HG02610 (cell line): ENCODE measurements at regions not wholly inside any gene's neighbourhood (a gene's known extent, or its start where the extent isn't known, plus 50 kb on each side); places are given as distances from the start of the nearest gene placed in this dataset.

ENCODE experiments used
- ATAC-seq: cut with Tn5 transposase; IDR thresholded peaks from one replicate; pipeline ENCODE4 v1.9.1; 2021; ENCODE audit warnings: mild to moderate bottlenecking, moderate library complexity; ENCODE audit not compliant: unreplicated experiment

DNA sequence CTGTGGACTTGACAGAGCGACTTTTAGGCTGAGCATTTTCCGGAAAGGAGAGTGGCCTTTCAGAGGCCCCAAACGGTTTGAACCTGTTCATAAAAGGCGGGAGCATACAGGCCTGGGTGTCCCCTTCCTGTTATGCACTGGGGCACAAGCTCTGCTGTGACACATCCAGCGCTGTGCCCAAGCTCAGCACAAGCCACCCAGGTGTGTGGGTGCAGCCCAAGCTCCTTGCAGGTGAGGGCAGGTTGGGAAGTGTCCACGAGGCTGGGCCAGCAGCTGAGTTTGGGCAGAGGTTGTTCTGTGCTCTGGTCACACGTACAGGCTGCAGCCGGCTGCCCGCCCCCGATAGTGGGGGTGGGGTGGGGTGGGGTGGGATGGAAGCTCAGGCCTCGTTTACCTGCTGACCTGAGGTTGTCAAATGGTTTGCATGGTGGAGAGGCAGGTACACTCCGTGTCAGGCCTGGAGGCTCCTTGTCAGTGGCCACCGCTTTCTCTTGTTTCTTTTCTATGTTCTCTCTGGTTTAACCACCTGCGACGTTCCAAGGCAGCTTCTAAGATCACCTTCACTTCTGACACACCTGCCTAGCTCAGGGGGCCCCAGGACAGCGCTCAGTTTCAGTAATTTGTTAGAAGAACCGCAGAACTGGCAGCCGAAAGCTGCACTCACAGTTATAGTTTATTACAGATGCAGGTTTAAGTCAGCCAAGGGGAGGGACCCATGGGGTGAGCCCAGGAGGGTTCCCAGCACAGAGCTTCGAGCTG is 194.7 kb upstream of the CIBAR2 start:
- ATAC-seq: no peak

DNA sequence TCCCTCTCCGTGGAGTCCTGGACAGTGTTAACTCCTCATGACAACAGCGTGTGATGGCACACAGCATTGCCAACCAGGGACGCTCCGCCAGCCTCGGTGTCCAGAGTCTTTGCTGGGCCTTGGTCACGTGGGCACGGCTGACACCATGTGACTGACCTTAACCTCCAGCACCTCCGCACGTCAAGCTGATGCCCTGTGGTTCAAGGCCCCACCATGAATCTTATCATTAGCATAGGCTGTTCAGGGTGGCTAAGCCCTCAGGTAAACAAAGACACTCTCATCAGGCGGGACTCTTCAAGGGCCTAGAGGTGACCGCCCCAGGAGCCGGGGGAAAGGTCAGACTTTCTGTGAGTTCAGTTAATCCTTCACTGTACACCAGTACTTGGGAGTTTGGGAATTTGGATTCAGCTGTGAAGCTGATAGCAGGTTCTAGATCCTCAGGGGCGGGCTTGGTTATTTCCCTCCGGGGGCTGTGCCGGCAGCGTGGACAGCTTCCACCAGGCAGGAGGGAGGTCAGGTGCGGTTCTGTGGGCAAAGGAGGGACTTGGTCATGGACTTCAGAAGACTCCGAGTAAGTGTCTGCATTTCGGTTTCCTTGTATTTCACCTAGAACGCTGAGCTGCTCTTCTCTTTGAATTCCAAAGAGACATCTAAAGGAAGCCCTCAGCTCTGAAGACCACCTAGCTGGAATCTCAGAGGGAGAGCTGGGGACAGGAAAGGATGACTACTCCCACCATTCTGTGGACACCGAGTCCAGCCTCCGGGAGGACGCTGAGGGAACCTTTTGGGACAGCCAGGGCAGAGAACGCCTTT is 195.5 kb upstream of the CIBAR2 start:
- no peak for ATAC-seq

DNA sequence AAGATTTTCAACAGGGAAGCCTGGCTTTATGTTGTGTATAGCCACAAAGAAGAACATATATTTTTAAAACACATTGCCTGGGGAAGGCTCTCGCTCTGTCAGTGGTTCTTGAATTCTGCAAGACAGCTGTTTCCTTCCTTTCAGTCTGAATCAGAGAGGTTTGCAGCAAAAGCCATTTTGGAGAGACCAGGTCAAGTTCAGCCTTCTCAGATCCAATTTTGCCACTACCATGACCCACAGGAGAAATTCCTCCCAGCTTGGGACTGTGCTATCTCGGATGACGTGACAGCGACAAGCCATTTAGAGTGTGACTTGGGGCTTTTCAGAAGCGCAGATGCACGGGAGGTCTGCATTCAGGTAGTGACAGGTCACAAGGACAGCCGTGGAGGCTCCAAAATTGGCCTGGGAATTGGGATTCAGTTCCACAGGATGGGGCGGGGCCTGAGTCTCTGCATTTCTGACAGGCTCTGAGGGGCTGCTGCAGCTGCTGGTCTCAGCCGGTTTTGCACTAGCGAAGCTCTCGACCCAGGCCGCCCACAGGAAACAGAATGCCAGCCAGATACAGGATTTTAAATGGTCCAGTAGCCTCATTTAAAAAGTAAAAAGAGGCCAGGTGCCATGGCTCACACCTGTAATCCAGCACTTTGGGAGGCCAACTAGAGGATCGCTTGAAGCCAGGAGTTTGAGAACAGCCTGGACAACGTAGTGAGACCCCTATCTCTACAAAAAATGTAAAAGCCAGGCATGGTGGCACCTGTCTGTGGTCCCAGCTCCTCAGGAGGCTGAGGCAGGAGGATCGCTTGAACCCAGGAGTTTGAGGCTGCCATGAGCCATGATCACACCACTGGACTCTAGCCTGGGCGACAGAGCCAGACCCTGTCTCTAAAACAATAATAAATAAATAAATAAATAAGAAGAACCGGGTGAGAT is 196.6 kb upstream of the CIBAR2 start:
- ATAC-seq: no peak

DNA sequence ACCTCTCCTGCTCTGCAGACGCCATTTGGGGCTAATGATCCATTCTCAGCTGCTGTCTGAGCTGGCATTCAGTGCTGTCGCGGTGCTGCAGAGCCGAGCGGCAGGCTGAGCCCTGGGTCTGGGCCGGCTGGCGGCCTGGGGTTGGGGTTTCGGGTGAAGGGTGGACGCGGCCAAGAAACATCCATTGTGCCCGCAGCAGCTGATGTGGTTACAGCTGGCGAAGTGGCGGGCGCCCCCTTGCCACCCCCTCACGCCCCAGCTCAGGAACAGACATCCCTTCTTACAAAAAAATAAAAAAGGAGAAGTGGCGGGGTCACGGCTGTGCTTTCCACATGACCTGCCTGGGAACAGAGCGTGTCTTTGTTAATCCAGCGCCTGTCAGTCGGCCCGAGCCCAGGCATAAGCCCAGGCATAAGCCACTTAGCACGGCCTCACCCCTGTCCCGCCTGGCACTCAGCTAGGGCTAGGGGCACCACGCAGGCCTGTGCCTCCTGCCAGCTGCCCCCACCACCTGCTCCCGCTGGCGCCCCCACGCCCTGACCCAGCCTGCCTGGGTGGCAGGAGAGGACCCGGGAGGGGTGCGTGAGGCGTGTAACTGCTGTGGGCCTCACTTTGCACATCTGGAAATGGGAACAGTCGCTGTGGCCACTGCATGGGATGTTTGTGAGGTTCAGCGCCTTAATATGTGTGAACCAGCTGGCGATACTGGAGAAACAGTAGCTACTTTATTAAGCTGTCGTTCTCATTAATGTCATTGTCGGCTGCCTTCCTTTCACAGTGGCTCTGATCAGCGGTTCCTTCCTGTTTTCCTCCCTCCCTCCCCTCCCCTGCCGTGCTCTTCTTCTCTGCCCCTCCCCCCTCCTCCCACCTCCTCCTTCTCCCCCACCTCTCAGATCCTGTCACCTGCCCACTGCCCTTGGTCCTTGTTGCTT is 197.7 kb upstream of the CIBAR2 start:
- ATAC-seq: no peak

DNA sequence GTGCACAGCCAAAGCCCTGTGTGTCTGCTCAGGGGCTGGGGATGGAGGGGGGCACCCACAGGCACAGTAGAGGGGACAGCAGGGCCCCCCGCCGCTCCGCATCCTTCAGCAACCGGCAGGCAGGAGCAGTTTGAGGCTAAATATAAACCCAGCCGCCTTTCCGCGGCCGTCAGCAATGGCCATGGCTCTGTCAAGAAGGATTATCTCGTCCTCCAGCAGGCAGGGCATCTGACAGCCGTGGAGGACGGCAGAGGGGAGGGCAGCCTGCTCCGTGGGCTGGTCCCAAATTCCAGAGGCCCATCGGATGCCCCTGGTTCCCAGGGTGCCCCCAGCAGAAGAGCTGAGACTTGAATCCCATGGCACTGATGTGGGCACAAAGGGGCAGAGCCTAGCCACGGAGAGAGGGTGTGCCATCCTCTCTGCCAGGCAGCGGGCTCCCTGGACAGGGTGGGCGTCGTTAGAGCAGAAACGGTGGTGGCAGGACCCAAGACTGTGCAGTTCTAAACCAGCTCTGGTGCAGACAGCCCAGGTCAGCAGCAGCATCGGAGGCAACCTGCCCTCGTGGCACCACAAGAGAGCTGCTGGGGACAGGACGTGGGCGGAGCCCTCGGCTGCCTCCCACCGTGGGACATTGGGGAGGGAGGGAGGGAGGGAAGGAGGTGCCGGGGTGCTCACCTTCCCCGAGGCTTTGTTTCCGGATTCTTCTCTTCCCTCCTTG is 198.8 kb upstream of the CIBAR2 start:
- ATAC-seq: no peak

DNA sequence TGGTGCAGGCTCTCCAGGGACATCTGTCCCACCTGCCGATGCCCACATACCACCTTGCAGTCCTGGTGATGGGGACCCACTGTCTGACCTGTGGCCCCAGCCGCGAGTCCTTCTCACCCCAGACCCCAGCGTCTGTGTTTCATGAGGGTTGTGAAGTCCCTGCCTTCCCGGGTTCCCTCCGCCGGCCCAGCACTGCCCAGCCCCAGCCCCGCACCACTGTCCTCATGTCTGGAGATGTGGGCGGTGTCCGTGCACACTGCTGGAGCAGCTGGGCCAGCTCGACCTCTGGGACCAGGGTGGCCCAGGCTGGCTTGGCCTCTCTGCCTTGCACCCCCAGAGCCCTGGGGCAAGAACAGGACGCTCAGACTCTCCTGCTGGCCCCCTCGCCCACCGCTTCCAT is 199.5 kb upstream of the CIBAR2 start:
- ATAC-seq: no peak

DNA sequence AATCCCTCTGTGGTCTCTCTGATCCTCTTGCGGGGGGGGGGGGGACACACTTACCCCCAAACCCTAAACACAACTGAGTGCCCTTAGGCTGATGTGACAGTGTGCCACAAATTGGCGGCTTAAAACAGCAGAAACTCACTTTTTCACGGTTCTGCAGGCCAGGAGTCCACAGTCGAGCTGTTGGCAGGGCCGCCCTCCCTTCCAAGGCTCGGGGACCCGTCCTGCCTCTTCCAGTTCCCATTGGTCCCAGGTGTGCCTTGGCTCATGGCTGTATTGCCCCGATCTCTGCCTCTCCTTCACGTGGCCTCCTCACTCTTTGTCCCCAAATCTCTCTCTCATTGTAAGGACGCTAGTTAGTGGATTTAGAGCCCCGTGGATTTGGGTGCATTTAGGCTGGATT is 199.9 kb upstream of the CIBAR2 start:
- no peak for ATAC-seq

DNA sequence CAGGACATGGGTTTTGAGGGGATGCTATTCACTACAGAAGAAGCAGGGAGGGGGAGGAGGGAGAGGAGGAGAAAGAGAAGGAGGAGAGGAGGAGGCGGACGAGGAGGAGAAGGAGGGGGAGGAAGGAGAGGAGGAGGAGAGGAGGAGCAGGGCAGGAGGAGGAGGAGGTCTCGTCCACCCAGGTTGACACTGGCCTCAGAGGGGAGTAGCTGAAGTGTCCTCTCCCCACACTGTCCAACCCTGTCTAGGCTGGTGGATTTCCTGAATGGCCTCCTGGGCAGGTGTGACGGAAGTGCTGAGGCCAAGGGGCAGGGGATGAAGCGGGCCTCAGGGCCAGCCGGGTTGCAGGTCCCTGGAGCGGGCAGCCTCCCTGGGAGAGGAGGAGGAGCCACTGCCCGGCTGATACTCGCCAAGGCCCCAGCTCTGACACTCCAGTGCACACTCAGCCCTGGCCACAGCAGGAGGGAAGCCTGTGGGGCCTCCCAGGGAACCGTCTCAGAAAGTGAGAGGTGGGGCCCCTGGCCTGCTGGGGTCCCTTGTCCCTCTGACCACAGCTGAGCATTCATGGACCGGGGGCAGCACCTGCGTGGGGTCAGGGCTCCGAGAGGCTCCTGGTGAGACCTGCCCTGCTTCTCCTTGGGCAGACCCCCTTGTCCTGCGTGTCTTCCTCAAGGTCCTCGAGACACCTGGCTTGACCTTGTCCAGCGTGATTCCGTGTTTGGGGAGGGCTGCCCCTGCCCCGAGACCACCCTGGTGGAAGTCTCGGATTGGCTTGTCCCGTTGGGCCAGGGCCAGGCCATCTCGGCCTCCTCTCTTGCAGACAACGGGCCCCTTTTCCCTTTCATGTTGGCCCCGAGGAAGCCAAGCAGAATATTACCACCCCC is 200.6 kb upstream of the CIBAR2 start:
- ATAC-seq: no peak

DNA sequence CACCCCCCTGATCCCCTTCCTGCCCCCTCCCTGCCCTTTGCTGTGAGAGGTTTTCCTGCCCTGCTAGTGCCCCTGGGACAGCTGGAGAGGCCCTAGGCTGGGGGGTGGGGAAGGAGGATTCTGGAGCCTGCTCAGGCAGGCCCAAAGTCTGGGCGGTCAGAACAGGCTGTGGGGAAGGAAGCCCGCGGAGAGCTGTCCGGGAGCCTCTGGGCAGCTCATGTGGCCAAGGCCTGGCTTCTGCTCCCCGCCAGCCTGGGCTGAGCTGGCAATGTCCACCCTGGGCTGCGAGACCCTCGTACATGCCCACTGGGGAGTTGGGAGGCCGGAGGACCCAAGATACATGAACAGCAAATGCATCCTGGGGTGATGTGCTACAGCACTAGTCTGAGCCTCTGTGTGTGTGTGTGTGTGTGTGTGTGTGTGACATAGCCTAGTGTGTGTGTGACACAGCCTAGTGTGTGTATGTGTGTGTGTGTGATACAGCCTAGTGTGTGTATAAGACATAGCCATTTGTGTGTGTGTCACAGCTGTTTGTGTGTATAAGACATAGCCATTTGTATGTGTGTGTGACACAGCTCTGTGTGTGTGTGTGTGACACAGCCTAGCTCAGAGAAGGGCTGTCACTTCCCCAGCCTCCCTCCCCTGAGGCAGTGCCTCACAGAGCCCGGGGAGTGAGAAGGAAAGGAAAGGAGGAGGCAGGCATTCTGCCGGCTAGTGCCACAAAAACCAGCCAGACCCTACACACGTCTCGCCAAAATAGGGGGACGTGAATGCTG is 201.4 kb upstream of the CIBAR2 start:
- no peak for ATAC-seq

DNA sequence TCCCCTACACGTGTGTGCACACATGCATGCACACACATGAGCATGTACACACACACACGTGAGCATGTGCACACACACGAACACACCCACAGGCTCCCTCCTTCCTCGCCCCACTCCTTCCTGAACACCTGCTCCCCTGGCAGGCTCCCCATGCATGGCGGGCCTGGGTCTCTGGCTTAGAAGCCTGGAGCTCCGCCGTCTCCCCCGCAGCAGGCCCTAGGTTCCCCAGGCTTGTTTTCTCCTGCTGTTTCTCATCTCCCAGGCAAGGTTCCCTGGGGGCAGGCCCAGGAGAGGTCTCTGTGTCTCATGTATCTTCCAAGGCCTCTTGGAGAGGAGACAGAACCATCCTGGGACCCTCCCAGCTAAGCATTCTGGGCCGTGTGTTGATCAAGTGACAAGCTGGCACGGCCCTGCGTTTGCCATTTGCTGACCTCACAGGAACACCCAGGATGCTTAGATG is 202.3 kb upstream of the CIBAR2 start:
- ATAC-seq: no peak

DNA sequence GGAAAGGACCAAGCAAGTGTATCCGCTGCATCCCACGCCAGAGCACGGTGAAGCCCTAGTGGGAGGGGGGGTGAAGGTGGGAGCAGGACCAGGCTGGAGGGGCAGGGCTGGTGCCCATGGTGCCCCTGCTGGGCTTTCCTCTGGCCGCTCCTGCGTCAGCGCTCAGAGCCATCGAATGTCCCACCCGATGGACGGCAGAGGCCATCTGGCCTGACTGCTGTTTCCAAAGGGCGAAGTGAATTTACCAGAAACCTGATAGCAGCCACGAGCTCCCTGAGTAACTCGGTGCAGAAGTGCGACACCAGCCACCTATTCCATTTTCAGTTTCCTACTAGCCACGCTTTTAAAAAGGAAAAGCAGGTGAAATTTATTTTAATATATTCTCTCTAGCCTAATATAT is 203.6 kb upstream of the CIBAR2 start:
- ATAC-seq: no peak

DNA sequence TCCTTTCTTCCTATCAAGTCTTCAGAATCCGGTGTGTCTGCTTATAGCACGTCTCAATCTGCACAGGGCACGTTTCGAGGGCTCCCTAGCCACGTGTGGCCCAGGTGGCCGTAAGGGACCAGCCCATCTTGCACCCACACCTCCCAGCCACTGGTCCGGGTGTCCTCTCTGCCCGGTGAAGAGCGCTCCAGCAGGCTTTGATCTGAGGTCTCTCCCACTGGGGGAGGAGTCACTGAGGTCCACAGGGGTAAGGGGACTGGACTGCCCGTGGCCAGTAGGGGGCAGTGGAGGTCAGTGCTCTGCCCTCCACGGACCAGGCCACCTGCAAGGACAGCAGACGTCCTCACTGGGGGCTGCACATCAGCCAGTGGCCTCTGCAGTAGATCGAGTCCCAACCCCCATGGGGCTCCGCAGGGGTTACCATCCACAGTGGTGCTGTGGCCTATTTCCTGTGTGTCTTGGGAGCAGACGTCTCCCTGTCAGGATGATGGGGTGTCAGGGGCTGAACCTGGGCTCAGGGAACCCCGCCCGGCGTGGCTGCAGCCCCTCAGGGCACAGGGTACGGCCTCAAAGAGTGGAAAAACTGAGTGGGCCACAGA is 204.1 kb upstream of the CIBAR2 start:
- ATAC-seq: no peak

DNA sequence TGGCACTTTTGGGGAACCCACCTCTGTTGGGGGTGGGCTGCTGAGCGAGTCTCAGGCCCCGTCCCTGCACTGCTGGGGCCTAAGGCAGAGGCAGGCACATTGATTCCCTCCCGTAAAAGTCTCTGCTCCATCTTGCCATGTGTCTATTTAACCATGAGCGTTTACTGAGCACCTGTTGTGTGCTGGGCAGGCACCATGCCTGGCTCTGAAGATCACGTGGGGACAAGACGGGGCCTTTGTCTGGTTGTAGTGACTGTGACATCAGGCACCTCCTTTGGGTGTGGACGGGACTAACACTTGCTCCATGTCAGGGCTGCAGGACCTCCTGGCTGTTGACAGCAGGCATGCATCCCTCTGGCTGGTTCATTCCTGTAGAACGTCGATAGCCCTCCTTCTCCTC is 204.7 kb upstream of the CIBAR2 start:
- ATAC-seq: no peak

DNA sequence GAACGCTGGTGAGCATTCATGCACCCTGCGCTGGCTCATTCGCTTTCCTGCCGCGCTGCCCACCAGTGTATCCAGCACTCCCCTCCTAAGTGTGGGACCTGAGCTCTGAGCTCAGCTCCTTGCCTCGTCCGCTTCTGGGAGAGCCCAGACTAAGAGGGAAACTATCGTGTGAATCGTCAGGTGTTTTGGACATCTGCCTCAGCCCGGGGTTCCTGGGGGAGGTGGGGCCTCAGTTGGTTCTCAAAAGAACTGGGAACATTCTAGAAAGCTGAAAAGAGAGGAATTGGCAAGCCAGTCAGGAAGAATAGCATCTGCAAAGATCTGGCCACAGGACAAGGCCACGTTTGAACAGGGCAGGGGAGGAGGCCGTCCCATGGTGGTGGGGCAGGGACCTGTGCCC is 205.4 kb upstream of the CIBAR2 start:
- no peak for ATAC-seq

DNA sequence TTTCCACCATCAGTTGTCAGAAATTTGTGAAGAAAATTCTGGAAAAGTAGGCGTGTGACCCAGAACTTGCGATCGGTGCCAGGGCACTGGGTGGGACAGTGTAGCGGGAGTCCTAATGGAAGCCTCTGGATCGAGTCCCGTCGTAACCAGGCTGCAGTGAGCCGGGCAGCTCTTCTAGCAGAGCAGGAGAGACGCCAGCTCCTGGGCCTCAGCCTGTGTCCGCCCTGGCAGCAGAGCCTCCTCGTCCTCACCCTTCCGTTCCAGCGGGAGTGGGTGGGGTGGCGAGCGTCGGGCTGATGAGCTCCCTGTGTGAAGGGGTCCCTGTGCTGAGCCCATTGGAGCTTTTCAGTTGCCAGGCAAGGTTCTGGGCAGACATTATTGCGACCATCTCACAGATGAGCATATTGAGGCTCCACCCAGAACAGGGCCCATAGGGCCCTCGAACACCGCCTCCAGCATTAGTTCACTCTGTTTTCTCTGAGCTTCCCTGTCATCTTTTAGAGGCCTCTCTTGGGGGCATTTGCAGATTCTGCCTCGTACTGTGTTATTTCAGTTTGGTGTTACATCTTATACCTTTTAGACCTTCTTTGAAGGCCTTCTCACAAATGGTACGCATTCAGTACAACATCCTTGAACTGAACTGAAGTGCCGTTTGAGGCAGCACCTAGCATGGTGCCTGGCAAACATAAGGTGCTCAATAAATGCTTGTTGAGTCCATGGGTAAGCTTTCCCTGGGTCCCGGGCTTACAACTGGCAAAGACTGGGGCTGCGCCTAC is 207.1 kb upstream of the CIBAR2 start:
- no peak for ATAC-seq

DNA sequence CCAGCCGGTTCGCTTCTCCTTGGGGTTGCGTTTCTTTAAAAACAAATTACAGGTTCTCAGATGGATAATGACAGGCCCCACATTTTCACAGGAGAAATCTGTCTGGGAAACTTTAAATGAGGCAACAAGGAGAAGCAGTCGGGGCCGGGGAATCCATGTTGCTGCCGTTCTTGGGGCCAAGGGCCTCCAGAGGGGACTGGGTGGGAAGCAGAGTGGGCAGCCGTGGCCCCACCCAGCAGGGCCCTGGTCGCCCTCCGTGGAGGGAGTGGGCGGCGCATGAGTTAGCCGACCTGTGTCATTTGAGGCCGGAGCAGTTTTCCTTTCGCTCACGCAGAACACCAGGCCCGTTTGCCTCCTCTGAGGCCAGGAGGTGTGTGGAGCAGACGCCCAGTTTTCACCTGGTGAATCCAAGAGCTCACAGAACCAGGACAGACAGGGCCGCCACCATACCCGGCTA is 207.7 kb upstream of the CIBAR2 start:
- ATAC-seq: no peak
